H9 (cell line): ENCODE measurements at regions not wholly inside any gene's neighbourhood (a gene's known extent, or its start where the extent isn't known, plus 50 kb on each side); places are given as distances from the start of the nearest gene placed in this dataset.

ENCODE experiments used
- DNase-seq: peaks from one replicate; pipeline ENCODE4 v3.0.0-alpha.2; 2017
- H2AFZ ChIP-seq: one replicate; pipeline ENCODE4 v1.6.1; 2013; ENCODE audit warnings: mild to moderate bottlenecking, low read length, control low read depth, moderate library complexity
- H2AK5ac ChIP-seq: 2 replicates; pipeline ENCODE4 v1.6.1; 2013; ENCODE audit warnings: low read length, control low read depth, mixed read lengths; ENCODE audit not compliant: insufficient read length
- H2BK120ac ChIP-seq: one replicate; pipeline ENCODE4 v1.6.1; 2013; ENCODE audit warnings: low read depth, mild to moderate bottlenecking, low read length, control low read depth, inconsistent platforms; ENCODE audit not compliant: poor library complexity, severe bottlenecking
- H2BK12ac ChIP-seq: 2 replicates; pipeline ENCODE4 v1.6.1; 2013; ENCODE audit warnings: low read length, control low read depth, mixed read lengths, low read depth; ENCODE audit not compliant: insufficient read length
- H2BK15ac ChIP-seq: 2 replicates; pipeline ENCODE4 v1.6.1; 2013; ENCODE audit warnings: low read depth, low read length, control low read depth
- H2BK20ac ChIP-seq: one replicate; pipeline ENCODE4 v1.6.1; 2013; ENCODE audit warnings: low read depth, mild to moderate bottlenecking, low read length, control low read depth, inconsistent platforms; ENCODE audit not compliant: poor library complexity, severe bottlenecking
- H2BK5ac ChIP-seq: 2 replicates; pipeline ENCODE4 v1.6.1; 2013; ENCODE audit warnings: low read length, control low read depth, mixed read lengths; ENCODE audit not compliant: insufficient read length
- H3K14ac ChIP-seq: 2 replicates; pipeline ENCODE4 v1.6.1; 2013; ENCODE audit warnings: low read length, control low read depth; ENCODE audit not compliant: insufficient read depth
- H3K18ac ChIP-seq: 2 replicates; pipeline ENCODE4 v1.6.1; 2013; ENCODE audit warnings: low read depth, mild to moderate bottlenecking, mixed read lengths, low read length, control low read depth; ENCODE audit not compliant: insufficient read length
- H3K23ac ChIP-seq: 2 replicates; pipeline ENCODE4 v1.6.1; 2013; ENCODE audit warnings: low read length, control low read depth, mixed read lengths, low read depth; ENCODE audit not compliant: insufficient read length
- H3K23me2 ChIP-seq: 2 replicates; pipeline ENCODE4 v1.6.1; 2013; ENCODE audit warnings: low read depth, mild to moderate bottlenecking, mixed read lengths, low read length, control low read depth; ENCODE audit not compliant: insufficient read length, poor library complexity, severe bottlenecking
- H3K27ac ChIP-seq: 2 replicates; pipeline ENCODE4 v1.5.1; 2013; ENCODE audit warnings: low read length, control low read depth, mixed read lengths, low read depth; ENCODE audit not compliant: insufficient read length
- H3K27me3 ChIP-seq: 2 replicates; pipeline ENCODE4 v1.6.1; 2013; ENCODE audit warnings: low read length, control low read depth, inconsistent platforms; ENCODE audit not compliant: insufficient read depth
- H3K4ac ChIP-seq: 2 replicates; pipeline ENCODE4 v1.6.1; 2013; ENCODE audit warnings: low read depth, mild to moderate bottlenecking, control low read depth, inconsistent platforms, low read length, moderate library complexity
- H3K4me1 ChIP-seq: 2 replicates; pipeline ENCODE4 v1.6.1; 2013; ENCODE audit warnings: low read length, control low read depth, inconsistent platforms; ENCODE audit not compliant: insufficient read depth
- H3K4me2 ChIP-seq: 2 replicates; pipeline ENCODE4 v1.6.1; 2013; ENCODE audit warnings: low read length, control low read depth, mixed read lengths; ENCODE audit not compliant: insufficient read length, insufficient read depth
- H3K56ac ChIP-seq: 2 replicates; pipeline ENCODE4 v1.6.1; 2013; ENCODE audit warnings: low read depth, mild to moderate bottlenecking, mixed read lengths, low read length, control low read depth; ENCODE audit not compliant: insufficient read length
- H3K79me1 ChIP-seq: 2 replicates; pipeline ENCODE4 v1.6.1; 2013; ENCODE audit warnings: low read depth, mild to moderate bottlenecking, moderate library complexity, low read length, control low read depth, inconsistent platforms; ENCODE audit not compliant: insufficient read depth, poor library complexity, severe bottlenecking
- H3K79me2 ChIP-seq: 2 replicates; pipeline ENCODE4 v1.6.1; 2013; ENCODE audit warnings: low read length, control low read depth, inconsistent platforms; ENCODE audit not compliant: insufficient read depth
- H3K9ac ChIP-seq: 2 replicates; pipeline ENCODE4 v1.6.1; 2013; ENCODE audit warnings: low read length, control low read depth, mixed read lengths; ENCODE audit not compliant: insufficient read length; ENCODE audit errors: extremely low read depth
- H3K9me3 ChIP-seq: one replicate; pipeline ENCODE4 v1.6.1; 2013; ENCODE audit warnings: low read depth, low read length, inconsistent platforms; ENCODE audit not compliant: control insufficient read depth
- H3T11ph ChIP-seq: one replicate; pipeline ENCODE4 v1.6.1; 2013; ENCODE audit warnings: mild to moderate bottlenecking, low read length, control low read depth, inconsistent platforms
- H4K20me1 ChIP-seq: one replicate; pipeline ENCODE4 v1.6.1; 2013; ENCODE audit not compliant: control insufficient read depth, insufficient read length, insufficient read depth
- H4K5ac ChIP-seq: 2 replicates; pipeline ENCODE4 v1.6.1; 2013; ENCODE audit warnings: low read depth, mild to moderate bottlenecking, mixed read lengths, low read length, control low read depth; ENCODE audit not compliant: insufficient read length
- H4K8ac ChIP-seq: replicated peaks from 2 replicates; pipeline ENCODE4 v1.6.1; 2013; ENCODE audit warnings: low read length, control low read depth, mixed read lengths, low read depth; ENCODE audit not compliant: insufficient read length
- H4K91ac ChIP-seq: 2 replicates; pipeline ENCODE4 v1.6.1; 2013; ENCODE audit warnings: low read depth, mild to moderate bottlenecking, moderate library complexity, mixed read lengths, low read length, control low read depth; ENCODE audit not compliant: insufficient read length
- H3K27ac Mint-ChIP-seq, 3 experiments: 2 replicates in 2 of 3; 3 replicates in 1 of 3; pipeline ENCODE4 v1.8.0; 2020 to 2021; ENCODE audit warnings: mixed read lengths in 3 of 3, mild to moderate bottlenecking in 1 of 3, moderate library complexity in 1 of 3
- H3K27me3 Mint-ChIP-seq: 2 replicates; pipeline ENCODE4 v1.8.0; 2021; ENCODE audit warnings: low read depth, mild to moderate bottlenecking, moderate library complexity, mixed read lengths
- H3K36me3 Mint-ChIP-seq, 3 experiments: 2 replicates in 2 of 3; 3 replicates in 1 of 3; pipeline ENCODE4 v1.8.0; 2020 to 2021; ENCODE audit warnings: low read depth in 3 of 3, mixed read lengths in 3 of 3; ENCODE audit not compliant: insufficient read depth in 1 of 3
- H3K4me1 Mint-ChIP-seq, 2 experiments: 2 replicates each; pipeline ENCODE4 v1.8.0; 2020; ENCODE audit warnings: mixed read lengths in 2 of 2
- H3K4me3 Mint-ChIP-seq, 2 experiments: 2 replicates in 1 of 2; 3 replicates in 1 of 2; pipeline ENCODE4 v1.8.0; 2020 to 2021; ENCODE audit warnings: mild to moderate bottlenecking in 2 of 2, mixed read lengths in 2 of 2, moderate library complexity in 1 of 2
- H3K9me3 Mint-ChIP-seq, 2 experiments: 2 replicates in 1 of 2; 3 replicates in 1 of 2; pipeline ENCODE4 v1.8.0; 2020; ENCODE audit warnings: mild to moderate bottlenecking in 2 of 2, mixed read lengths in 2 of 2, moderate library complexity in 1 of 2
- CTCF ChIP-seq: fragments of 200-600 bp; sonication (generic); conservative IDR thresholded peaks from 3 replicates; pipeline ENCODE4 v1.8.0; 2021; ENCODE audit warnings: antibody characterized with exemption, mild to moderate bottlenecking
- WGBS: extraction: QIAGEN DNeasy Blood & Tissue Kit; methylation state at CpG from one replicate; pipeline ENCODE4 v1.1.7; 2013; ENCODE audit warnings: missing lambda C conversion rate, low lambda C conversion rate, mixed read lengths; ENCODE audit not compliant: insufficient read length; ENCODE audit errors: extremely low coverage; 5-methylcytosine and 5-hydroxymethylcytosine counted together

- H3K79me1 ChIP-seq, result no peaks in the 10 kb centered on the region
- DNase-seq, result no peak
- no peak overlapping the region for H3K4me2 ChIP-seq
- no peak overlapping the region for H4K8ac ChIP-seq
- no peak overlapping the region for H3K27ac ChIP-seq
- Mint-ChIP-seq H3K9me3 (peaks cover 0 to 9% of the 10 kb centered on the region in 2 experiments; a peak in 3 of 5 replicates), H3K36me3 (peaks cover 0 to 1% (median 0%) of the 10 kb centered on the region in 3 experiments; a peak in 1 of 7 replicates), H3K4me3 (no peak overlapping the region), H3K27ac (no peak overlapping the region), H3K27me3 (no peaks in the 10 kb centered on the region; the same call in 1 of the 2 replicates), H3K4me1 (no peaks in the 10 kb centered on the region)
- H3K9me3 ChIP-seq, result no peaks in the 10 kb centered on the region
- no peak overlapping the region for H2BK5ac ChIP-seq
- no peak overlapping the region for H2AK5ac ChIP-seq
- H4K91ac ChIP-seq, result no peak overlapping the region
- no peak overlapping the region for H2BK15ac ChIP-seq
- no CpG with 5 or more reads among the region's 1 CpG for WGBS
- H2BK20ac ChIP-seq, result no peak overlapping the region
- no peak overlapping the region for H3K18ac ChIP-seq
- H3K14ac ChIP-seq, result no peak overlapping the region
- no peak overlapping the region for H4K5ac ChIP-seq
- no peaks in the 10 kb centered on the region for H3K27me3 ChIP-seq
- no peak overlapping the region for H2BK12ac ChIP-seq
- H3K4me1 ChIP-seq, result no peaks in the 10 kb centered on the region
- no peak overlapping the region for H3K56ac ChIP-seq
- no peak overlapping the region for H3T11ph ChIP-seq
- no peaks in the 10 kb centered on the region for H3K23me2 ChIP-seq
- H3K4ac ChIP-seq, result no peak overlapping the region
- no peak overlapping the region for H2BK120ac ChIP-seq
- H3K9ac ChIP-seq, result no peak overlapping the region
- H3K23ac ChIP-seq, result no peak overlapping the region
- H4K20me1 ChIP-seq, result no peaks in the 10 kb centered on the region
- H3K79me2 ChIP-seq, result no peaks in the 10 kb centered on the region
- no peak overlapping the region for H2AFZ ChIP-seq
- no peak for TF ChIP-seq CTCF
These were observed 1029.3 kb upstream of the TYRP1 start for GRCh38 chr9:11663913-11664312.
